ENCODE measurements at regions not wholly inside any gene's neighbourhood (a gene's known extent, or its start where the extent isn't known, plus 50 kb on each side); places are given as distances from the start of the nearest gene placed in this dataset.

DNA sequence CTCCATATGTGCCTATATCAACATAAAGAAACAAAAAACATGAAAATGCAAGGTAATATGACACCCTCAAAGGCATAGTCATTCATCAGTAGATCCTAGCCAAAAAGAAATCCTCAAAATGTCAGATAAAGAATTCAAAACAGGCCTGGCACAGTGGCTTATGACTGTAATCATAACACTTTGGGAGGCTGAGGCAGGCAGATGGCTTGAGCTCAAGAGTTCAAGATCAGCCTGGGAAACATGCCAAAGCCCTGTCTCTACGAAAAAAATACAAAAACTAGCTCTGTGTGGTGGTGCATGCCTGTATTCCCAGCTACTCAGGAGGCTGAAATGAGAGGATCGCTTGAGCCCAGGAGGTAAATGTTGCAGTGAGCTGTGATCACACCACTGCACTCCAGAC is 284.6 kb upstream of the KLHL29 start:
- no peaks in the 10 kb centered on the region for H3K4me1 Mint-ChIP-seq
- no peak overlapping the region for H3K4me3 Mint-ChIP-seq
- no peaks in the 10 kb centered on the region for H3K27me3 Mint-ChIP-seq
- DNase-seq (no peak), ATAC-seq (no peak)
- no peaks in the 10 kb centered on the region for H3K36me3 Mint-ChIP-seq (ENCODE audit: low read depth)
- H3K27ac Mint-ChIP-seq: no peak overlapping the region
- H3K9me3 ChIP-seq (ENCODE audit: control insufficient read depth, low read length, poor library complexity, severe bottlenecking): no peaks in the 10 kb centered on the region

GRCh38 chr2:23106242-23106785 is 278.7 kb upstream of the KLHL29 start:
- no peak for ATAC-seq

GRCh38 chr2:23107327-23107941 is 277.5 kb upstream of the KLHL29 start:
- H3K4me1 Mint-ChIP-seq: no peaks in the 10 kb centered on the region
- ATAC-seq: no peak
- H3K36me3 Mint-ChIP-seq (ENCODE audit: low read depth): no peaks in the 10 kb centered on the region
- H3K9me3 ChIP-seq (ENCODE audit: control insufficient read depth, low read length, poor library complexity, severe bottlenecking): no peaks in the 10 kb centered on the region
- H3K27ac Mint-ChIP-seq: no peak overlapping the region
- H3K4me3 Mint-ChIP-seq: no peak overlapping the region
- DNase-seq: no peak
- H3K27me3 Mint-ChIP-seq: no peaks in the 10 kb centered on the region

More at GRCh38 chr2:23106242-23106785, 278.7 kb upstream of the KLHL29 start:
- H3K9me3 ChIP-seq (ENCODE audit: control insufficient read depth, low read length, poor library complexity, severe bottlenecking): no peaks in the 10 kb centered on the region
- no peak for DNase-seq
- Mint-ChIP-seq H3K4me3 (no peak overlapping the region), H3K27me3 (no peaks in the 10 kb centered on the region), H3K4me1 (no peaks in the 10 kb centered on the region), H3K27ac (no peak overlapping the region), H3K36me3 (ENCODE audit: low read depth) (no peaks in the 10 kb centered on the region)

DNA sequence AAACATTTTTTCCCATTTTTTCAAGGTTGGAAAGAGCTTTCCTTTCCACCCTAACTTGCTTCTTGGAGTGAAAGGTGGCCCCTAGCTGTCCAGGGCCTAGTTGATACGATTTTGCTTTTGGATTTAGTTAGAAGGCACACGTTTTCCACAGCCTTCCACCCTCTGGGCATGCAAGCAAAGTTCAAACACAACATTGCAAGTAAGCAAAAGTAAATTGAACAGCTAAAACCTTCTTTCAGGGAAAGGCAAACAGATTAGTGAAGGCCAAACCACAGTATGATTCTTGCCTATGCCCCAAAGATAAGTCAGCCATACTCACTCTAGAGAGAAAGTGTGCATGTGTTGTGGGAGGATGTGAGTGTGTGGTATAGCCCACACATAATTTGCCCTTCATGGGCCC is 273.7 kb upstream of the KLHL29 start:
- no peak overlapping the region for H3K4me3 Mint-ChIP-seq
- H3K9me3 ChIP-seq (ENCODE audit: control insufficient read depth, low read length, poor library complexity, severe bottlenecking): no peaks in the 10 kb centered on the region
- DNase-seq: no peak
- no peaks in the 10 kb centered on the region for H3K4me1 Mint-ChIP-seq
- no peaks in the 10 kb centered on the region for H3K36me3 Mint-ChIP-seq (ENCODE audit: low read depth)
- H3K27ac Mint-ChIP-seq: no peak overlapping the region
- no peaks in the 10 kb centered on the region for H3K27me3 Mint-ChIP-seq
- ATAC-seq: no peak

DNA sequence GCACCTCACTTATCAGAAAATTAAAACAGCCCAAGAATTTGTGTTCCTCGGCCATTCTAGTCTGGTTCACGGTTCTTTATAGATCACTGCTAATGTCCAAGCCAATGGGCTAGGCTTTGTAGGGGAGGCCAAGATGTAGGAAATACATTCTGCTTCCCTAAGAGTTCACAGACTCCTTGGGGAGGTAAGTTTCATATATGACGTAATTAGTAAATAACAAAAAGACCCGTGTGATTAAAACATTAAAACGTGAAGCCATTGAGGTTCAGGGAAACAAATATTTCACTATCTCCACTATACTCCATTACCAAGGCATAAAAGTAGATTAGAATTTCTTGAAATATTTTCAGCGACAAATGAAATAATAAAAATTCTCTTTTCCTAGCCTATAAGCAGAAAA is 272.5 kb upstream of the KLHL29 start:
- H3K36me3 Mint-ChIP-seq (ENCODE audit: low read depth): no peaks in the 10 kb centered on the region
- H3K4me1 Mint-ChIP-seq: no peaks in the 10 kb centered on the region
- DNase-seq (no peak), ATAC-seq (no peak)
- no peaks in the 10 kb centered on the region for H3K9me3 ChIP-seq (ENCODE audit: control insufficient read depth, low read length, poor library complexity, severe bottlenecking)
- H3K4me3 Mint-ChIP-seq: no peak overlapping the region
- no peaks in the 10 kb centered on the region for H3K27me3 Mint-ChIP-seq
- no peak overlapping the region for H3K27ac Mint-ChIP-seq

DNA sequence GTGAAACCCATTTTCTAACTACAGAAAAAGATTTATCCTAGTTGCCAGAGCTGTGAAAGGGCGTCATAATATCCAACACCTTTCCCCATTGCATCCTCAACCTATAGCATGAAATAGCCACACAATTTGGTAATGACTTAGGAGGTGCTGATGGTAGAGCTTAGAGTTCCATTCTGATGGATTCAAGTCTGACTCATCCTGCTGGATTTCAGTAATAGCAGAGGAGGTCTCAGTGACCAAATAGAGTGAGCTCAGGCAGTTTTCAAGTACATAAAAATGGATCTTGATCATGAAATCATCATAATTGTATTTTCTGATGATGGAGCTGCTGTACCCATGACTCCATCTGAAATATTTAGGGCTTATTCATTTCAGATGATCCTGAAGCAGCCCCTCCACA is 270.7 kb upstream of the KLHL29 start:
- Mint-ChIP-seq H3K27me3 (no peaks in the 10 kb centered on the region), H3K27ac (no peak overlapping the region), H3K4me1 (no peaks in the 10 kb centered on the region), H3K4me3 (no peak overlapping the region), H3K36me3 (ENCODE audit: low read depth) (no peaks in the 10 kb centered on the region)
- ATAC-seq: no peak
- no peak for DNase-seq
- H3K9me3 ChIP-seq (ENCODE audit: control insufficient read depth, low read length, poor library complexity, severe bottlenecking): no peaks in the 10 kb centered on the region

DNA sequence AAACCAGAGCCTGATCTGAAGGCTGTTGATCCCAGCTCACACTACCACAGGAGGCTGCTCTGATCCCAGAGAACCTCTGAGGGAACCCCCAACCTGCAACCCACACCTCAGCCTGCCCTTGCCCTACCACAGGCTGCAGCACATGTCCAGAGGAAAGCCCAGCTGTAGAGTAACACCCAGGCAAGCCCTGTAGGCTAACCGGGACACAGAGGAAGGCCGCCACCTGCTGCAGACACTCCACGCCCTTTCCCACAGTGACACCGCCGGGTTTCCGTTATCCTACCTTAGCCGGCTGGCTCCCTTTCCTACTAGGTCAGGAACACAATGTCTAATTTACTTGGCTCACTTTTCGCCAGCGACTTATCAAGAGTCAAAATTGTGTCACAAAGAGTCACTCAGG is 266.7 kb upstream of the KLHL29 start:
- no peaks in the 10 kb centered on the region for H3K9me3 ChIP-seq (ENCODE audit: control insufficient read depth, low read length, poor library complexity, severe bottlenecking)
- H3K4me1 Mint-ChIP-seq: no peaks in the 10 kb centered on the region
- no peaks in the 10 kb centered on the region for H3K36me3 Mint-ChIP-seq (ENCODE audit: low read depth)
- H3K4me3 Mint-ChIP-seq: no peak overlapping the region
- H3K27ac Mint-ChIP-seq: no peak overlapping the region
- ATAC-seq: no peak
- no peaks in the 10 kb centered on the region for H3K27me3 Mint-ChIP-seq
- DNase-seq: no peak

DNA sequence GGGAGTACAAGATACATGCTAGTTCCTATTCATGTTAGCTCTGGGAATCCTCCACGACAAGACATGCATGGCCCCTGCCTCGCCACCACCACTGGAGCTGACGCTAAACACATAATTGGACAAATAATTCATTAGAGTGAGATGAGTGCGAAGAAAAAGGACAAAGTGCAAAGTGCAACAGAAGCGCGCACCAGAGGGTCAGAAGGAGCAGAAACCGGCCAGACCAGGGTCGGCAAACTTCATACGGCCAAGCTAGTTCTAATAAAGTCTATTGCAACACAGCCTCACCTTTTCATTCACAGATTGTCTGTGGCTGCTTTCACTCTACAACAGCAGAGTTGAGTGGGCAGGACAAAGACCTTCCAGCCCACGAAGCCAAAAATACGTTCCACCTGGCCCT is 266.1 kb upstream of the KLHL29 start:
- H3K4me1 Mint-ChIP-seq: no peaks in the 10 kb centered on the region
- no peak overlapping the region for H3K27ac Mint-ChIP-seq
- no peaks in the 10 kb centered on the region for H3K36me3 Mint-ChIP-seq (ENCODE audit: low read depth)
- DNase-seq (no peak), ATAC-seq (no peak)
- no peaks in the 10 kb centered on the region for H3K9me3 ChIP-seq (ENCODE audit: control insufficient read depth, low read length, poor library complexity, severe bottlenecking)
- no peak overlapping the region for H3K4me3 Mint-ChIP-seq
- H3K27me3 Mint-ChIP-seq: no peaks in the 10 kb centered on the region

DNA sequence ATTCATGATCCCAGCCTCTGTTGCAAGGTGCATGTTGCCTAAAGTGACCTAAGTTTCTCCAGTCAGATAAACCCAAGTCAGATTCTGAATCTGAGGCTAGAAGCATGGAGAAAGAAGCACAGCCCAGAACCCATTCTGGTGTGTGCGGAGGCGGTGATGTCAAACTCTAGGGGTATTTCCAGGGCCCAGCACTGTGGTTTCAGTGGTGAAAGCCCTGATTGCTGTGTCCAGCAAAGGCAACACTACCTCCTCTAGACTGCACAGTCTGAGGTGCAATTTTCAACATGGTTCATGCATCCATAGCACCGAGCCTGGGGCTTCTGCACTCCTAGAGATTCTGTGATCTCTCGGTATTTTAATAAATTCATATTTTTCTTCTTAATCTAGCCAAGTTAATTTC is 264.8 kb upstream of the KLHL29 start:
- no peaks in the 10 kb centered on the region for H3K4me1 Mint-ChIP-seq
- H3K9me3 ChIP-seq (ENCODE audit: control insufficient read depth, low read length, poor library complexity, severe bottlenecking): no peaks in the 10 kb centered on the region
- H3K36me3 Mint-ChIP-seq (ENCODE audit: low read depth): no peaks in the 10 kb centered on the region
- H3K4me3 Mint-ChIP-seq: no peak overlapping the region
- no peaks in the 10 kb centered on the region for H3K27me3 Mint-ChIP-seq
- no peak overlapping the region for H3K27ac Mint-ChIP-seq
- no peak for DNase-seq
- ATAC-seq: no peak

DNA sequence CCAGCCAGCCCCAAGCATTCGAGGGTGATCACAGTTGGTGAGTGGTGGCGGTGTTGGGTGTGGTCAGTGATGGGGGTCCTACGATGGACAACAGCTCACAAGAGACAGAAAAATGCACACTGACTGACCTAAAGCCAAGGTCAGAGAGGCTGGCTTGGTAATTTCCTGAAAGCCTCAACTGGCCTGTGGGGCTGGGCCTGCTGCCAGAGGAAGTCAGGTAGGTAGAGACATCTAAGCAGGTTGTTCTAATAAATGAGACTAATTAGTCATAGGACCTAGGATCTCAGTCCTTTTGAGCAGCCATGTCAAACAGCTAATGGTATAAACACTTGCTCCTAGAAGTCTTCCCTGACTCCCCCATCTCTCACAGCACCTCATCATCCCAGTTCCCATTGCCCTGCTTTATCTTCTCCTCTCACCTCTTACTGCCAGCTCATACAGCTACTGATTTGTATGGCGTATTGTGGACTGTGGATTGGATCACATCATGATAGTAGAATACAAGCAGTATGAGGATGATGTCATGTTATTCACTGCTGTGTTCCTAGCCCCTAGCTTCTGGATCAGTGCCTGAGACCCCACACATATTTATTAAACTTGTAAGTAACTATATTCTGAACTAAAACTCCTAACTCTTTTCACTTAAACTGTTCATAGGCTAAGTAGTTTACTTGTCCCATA is 262.9 kb upstream of the KLHL29 start:
- Mint-ChIP-seq H3K36me3 (ENCODE audit: low read depth) (no peaks in the 10 kb centered on the region), H3K27ac (no peak overlapping the region), H3K27me3 (no peaks in the 10 kb centered on the region), H3K4me1 (no peaks in the 10 kb centered on the region), H3K4me3 (no peak overlapping the region)
- DNase-seq: no peak
- H3K9me3 ChIP-seq (ENCODE audit: control insufficient read depth, low read length, poor library complexity, severe bottlenecking): no peaks in the 10 kb centered on the region
- ATAC-seq: no peak

- DNase-seq: no peak
- H3K36me3 Mint-ChIP-seq (ENCODE audit: low read depth): no peaks in the 10 kb centered on the region
- no peak for ATAC-seq
- no peak overlapping the region for H3K27ac Mint-ChIP-seq
- H3K4me1 Mint-ChIP-seq: no peaks in the 10 kb centered on the region
- H3K27me3 Mint-ChIP-seq: no peaks in the 10 kb centered on the region
- H3K4me3 Mint-ChIP-seq: no peak overlapping the region
- no peaks in the 10 kb centered on the region for H3K9me3 ChIP-seq (ENCODE audit: control insufficient read depth, low read length, poor library complexity, severe bottlenecking)
Measured at GRCh38 chr2:23122681-23123215, 262.2 kb upstream of the KLHL29 start.

GRCh38 chr2:23123686-23124085 is 261.3 kb upstream of the KLHL29 start:
- no peaks in the 10 kb centered on the region for H3K4me1 Mint-ChIP-seq
- H3K9me3 ChIP-seq (ENCODE audit: control insufficient read depth, low read length, poor library complexity, severe bottlenecking): no peaks in the 10 kb centered on the region
- H3K36me3 Mint-ChIP-seq (ENCODE audit: low read depth): no peaks in the 10 kb centered on the region
- ATAC-seq (no peak), DNase-seq (no peak)
- peaks cover 3% of the 10 kb centered on the region for H3K27me3 Mint-ChIP-seq
- no peak overlapping the region for H3K4me3 Mint-ChIP-seq
- H3K27ac Mint-ChIP-seq: no peak overlapping the region

DNA sequence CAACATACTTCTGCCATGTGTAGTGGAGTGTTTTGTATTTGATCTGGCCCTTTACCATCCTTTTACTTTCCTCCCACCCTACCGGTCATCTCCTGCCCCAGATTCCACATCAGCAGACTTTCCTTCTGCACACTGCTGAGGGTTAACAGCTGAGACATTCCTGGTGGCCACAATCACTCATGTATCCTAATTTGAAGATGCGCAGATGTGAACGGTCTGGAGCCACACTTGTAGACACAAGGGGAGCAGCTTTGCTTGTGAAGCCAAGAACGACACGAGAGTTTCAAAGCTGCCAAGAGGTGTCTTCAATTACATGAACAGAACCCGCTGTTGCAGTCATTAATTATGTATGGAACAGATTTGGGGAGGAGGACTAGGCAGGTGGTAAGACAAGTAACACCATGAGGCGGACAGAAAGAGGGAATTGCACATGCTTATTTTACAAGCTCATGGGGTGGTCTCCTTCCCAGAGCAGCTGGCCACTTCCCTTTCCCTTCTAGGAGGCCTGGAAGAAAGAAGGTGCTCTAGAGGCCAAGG is 260.7 kb upstream of the KLHL29 start:
- no peaks in the 10 kb centered on the region for H3K4me1 Mint-ChIP-seq
- no peaks in the 10 kb centered on the region for H3K36me3 Mint-ChIP-seq (ENCODE audit: low read depth)

More for the DNA sequence above, 260.7 kb upstream of the KLHL29 start:
- peaks cover 9% of the 10 kb centered on the region for H3K27me3 Mint-ChIP-seq
- DNase-seq (no peak), ATAC-seq (no peak)
- H3K9me3 ChIP-seq (ENCODE audit: control insufficient read depth, low read length, poor library complexity, severe bottlenecking): no peaks in the 10 kb centered on the region
- H3K27ac Mint-ChIP-seq: no peak overlapping the region
- H3K4me3 Mint-ChIP-seq: no peak overlapping the region
